ENCODE measurements at regions not wholly inside any gene's neighbourhood (a gene's known extent, or its start where the extent isn't known, plus 50 kb on each side); places are given as distances from the start of the nearest gene placed in this dataset.

DNA sequence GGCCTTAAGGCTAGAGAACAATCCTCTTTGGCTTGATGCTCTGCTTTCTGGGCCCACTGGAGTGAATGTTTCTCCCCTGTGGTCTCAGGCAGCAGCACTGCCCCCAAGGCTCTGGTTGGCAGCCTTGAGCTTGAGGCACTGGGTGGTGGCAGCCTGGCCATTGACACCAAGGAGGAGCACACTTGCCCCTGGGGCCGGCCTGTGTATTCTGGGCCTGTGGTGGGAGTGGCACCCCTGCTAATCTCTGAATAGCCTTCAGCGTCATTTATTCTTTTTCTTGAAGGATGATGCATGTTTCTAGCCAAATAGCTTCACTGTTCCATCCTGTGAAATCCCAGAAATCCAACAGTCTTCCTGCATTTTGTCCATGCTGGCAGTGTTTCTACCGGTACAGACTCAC is 191.4 kb downstream of the OLFM4 start:
- CTCF ChIA-PET = no interaction called here
- no peak for DNase-seq (ENCODE audit: low spot score)
- POLR2A ChIA-PET (ENCODE audit: low non-redundant PET) = no interaction called here
- TF ChIP-seq, protein P1, sequence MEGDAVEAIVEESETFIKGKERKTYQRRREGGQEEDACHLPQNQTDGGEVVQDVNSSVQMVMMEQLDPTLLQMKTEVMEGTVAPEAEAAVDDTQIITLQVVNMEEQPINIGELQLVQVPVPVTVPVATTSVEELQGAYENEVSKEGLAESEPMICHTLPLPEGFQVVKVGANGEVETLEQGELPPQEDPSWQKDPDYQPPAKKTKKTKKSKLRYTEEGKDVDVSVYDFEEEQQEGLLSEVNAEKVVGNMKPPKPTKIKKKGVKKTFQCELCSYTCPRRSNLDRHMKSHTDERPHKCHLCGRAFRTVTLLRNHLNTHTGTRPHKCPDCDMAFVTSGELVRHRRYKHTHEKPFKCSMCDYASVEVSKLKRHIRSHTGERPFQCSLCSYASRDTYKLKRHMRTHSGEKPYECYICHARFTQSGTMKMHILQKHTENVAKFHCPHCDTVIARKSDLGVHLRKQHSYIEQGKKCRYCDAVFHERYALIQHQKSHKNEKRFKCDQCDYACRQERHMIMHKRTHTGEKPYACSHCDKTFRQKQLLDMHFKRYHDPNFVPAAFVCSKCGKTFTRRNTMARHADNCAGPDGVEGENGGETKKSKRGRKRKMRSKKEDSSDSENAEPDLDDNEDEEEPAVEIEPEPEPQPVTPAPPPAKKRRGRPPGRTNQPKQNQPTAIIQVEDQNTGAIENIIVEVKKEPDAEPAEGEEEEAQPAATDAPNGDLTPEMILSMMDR (conservative IDR thresholded peaks at IDR 0.05; ENCODE audit: low read depth) = no peak
- H3K27ac ChIP-seq = no peak overlapping the region

DNA sequence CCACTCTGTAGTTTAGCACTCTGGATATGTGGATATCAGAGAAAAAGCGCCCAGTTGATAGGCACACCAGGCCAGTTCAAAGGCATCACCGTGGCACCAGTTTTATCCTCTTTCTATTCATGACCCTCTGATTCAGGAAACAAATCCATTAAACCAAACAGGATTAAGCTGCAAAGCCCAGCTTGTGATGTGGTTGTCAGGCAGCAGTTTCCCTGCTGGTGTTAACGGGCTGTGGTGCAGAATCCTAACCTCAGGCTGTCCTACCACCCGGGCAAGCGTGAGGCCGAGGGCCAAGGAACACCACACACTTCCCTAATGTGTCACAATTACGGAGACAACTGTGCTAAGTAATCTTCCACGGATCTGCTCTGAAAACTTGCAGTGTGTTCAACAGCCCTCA is 209.1 kb downstream of the OLFM4 start:
- ChIA-PET POLR2A (ENCODE audit: low non-redundant PET) (no interaction called here), CTCF (no interaction called here)
- no peak for DNase-seq (ENCODE audit: low spot score)
- TF ChIP-seq, protein P1 (conservative IDR thresholded peaks at IDR 0.05; ENCODE audit: low read depth) = no peak
- no peak overlapping the region for H3K27ac ChIP-seq

DNA sequence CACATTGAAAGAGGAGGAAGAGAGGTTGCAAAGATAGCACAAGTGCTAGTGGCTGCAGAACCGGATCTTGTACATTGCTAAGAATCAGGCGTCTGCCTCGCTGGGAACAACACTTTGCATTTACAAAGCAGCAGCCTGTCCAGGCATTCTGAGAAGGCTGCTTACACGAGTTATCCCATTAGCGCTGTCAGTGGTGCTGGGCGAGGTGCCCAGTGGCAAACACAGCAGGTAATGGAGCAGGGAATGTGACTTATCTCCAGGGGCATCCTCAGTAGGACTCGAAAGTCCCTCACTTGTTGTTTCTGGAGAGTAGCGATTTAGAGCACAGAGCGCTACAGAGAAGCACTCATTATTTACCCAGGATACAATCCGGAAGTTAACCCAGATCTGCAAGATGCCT is 209.6 kb downstream of the OLFM4 start:
- TF ChIP-seq, protein P1 (conservative IDR thresholded peaks at IDR 0.05; ENCODE audit: low read depth) = no peak
- DNase-seq (ENCODE audit: low spot score) = no peak
- no peak overlapping the region for H3K27ac ChIP-seq
- ChIA-PET POLR2A (ENCODE audit: low non-redundant PET) (no interaction called here), CTCF (no interaction called here)

DNA sequence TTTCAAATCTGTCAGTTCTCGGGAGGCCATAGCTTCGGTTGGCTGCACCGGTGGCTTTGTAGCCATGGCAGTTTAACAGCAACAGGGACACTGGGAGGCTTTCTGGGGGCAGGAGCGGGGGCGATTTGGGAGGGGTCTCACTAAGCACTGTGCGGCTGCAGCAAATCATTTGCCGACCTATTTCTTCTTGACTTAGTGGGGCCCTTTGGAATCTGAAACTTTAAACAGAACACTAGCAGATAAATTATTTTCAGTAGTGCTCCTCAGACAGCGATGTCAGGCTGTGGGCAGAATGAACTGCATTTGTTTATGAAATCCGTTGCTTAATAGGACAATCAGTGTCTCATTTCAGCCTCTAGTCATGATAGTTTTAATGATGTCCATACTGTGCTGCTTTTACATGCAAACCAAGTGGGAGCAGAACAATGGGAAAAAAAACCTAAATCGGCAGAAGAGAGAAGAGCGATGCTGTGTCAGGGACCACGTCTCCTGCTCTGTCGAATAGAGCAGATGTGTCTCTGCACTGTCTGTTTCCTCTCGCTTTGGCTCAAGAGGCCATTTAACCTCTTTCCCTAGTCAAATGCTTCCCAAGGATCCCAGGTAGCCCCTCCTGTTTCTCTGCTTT is 211.9 kb downstream of the OLFM4 start:
- POLR2A ChIA-PET (ENCODE audit: low non-redundant PET) = no interaction called here
- CTCF ChIA-PET = no interaction called here
- no peak overlapping the region for H3K27ac ChIP-seq
- TF ChIP-seq, protein P1 (conservative IDR thresholded peaks at IDR 0.05; ENCODE audit: low read depth) = no peak
- no peak for DNase-seq (ENCODE audit: low spot score)

DNA sequence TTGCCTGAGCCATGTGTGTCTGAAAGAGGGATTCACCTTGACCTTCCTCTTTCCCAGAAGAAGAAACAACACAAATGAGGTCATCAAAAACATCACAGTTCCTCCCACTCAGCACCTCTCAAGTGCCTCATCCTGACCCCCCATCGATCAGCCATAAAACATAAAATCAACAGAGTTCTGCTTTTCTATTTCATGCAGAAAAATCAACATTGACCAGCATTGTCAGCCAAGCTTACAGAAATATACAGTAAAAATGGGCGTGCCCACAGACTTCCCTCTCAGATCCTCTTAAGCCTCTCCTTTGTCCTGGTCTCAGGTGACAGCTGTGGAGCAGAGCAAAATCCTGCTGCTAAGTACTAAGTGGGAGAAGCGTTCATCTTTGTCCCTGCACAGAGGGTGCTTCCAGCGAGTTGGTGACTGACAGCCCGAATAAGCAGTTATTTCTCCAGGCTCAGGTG is 213.3 kb downstream of the OLFM4 start:
- H3K27ac ChIP-seq = no peak overlapping the region
- POLR2A ChIA-PET (ENCODE audit: low non-redundant PET) = no interaction called here
- TF ChIP-seq, protein P1 (conservative IDR thresholded peaks at IDR 0.05; ENCODE audit: low read depth) = no peak
- CTCF ChIA-PET = no interaction called here
- no peak for DNase-seq (ENCODE audit: low spot score)

DNA sequence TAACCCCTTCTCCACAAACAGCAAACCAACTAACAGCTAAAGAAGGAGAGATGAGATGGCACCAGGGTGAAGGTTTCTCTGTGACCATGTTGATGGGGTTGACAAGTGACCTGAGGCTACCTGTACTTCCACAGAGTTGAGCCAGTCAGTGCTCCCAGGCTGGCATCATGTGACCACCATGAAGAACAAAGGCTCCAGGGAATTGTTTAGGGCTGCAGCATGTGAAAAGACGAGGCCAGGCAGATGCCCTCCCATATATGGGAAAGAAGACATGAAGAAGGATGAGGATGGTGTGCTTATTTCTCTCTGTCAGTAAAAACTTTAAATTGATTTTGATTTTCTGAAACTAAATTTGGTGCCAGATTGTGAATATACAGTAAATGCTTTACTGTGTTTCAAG is 220.6 kb downstream of the OLFM4 start:
- CTCF ChIA-PET = interaction anchor here (0.7 to 1.5 kb wide), 3 partner anchors 12 to 1888 kb away, joined by 3 to 9 read pairs (median 8); no protein-coding TSS in a partner anchor

More for the DNA sequence above, 220.6 kb downstream of the OLFM4 start:
- H3K27ac ChIP-seq = no peak overlapping the region
- POLR2A ChIA-PET (ENCODE audit: low non-redundant PET) = no interaction called here
- TF ChIP-seq, protein P1 (conservative IDR thresholded peaks at IDR 0.05; ENCODE audit: low read depth) = no peak
- DNase-seq (ENCODE audit: low spot score) = no peak
